ENCODE measurements at regions not wholly inside any gene's neighbourhood (a gene's known extent, or its start where the extent isn't known, plus 50 kb on each side); places are given as distances from the start of the nearest gene placed in this dataset.

DNA sequence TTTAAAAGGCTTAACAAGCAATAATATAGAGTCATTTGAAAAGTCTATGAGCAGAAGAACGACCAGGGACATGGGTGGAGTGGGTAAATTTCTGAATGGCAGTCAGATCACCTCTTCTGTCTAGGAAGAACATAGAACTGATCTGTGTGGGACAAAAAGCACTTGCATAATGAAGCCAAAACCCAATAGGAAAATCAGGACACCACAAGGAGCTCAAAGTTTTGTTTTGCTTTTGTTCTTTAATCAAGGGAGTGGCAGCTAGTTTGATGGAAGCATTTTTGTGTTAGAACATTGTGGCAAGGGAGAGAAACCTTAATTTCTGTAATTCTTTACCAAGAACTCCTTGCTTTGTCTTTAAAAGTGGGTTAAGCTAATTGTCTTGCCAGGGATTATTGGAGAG lies 240.2 kb upstream of the TANK start:
- no peak for DNase-seq
- Histone ChIP-seq H3K36me3 (no peaks in the 10 kb centered on the region), H3K27ac (no peak overlapping the region), H3K27me3 (ENCODE audit: insufficient read depth, low read depth, severe bottlenecking) (peaks cover 23% of the 10 kb centered on the region), H3K4me3 (ENCODE audit: low read depth, low read length) (no peak overlapping the region), H3K9me3 (ENCODE audit: severe bottlenecking) (no peaks in the 10 kb centered on the region)
- TF ChIP-seq, protein P1, sequence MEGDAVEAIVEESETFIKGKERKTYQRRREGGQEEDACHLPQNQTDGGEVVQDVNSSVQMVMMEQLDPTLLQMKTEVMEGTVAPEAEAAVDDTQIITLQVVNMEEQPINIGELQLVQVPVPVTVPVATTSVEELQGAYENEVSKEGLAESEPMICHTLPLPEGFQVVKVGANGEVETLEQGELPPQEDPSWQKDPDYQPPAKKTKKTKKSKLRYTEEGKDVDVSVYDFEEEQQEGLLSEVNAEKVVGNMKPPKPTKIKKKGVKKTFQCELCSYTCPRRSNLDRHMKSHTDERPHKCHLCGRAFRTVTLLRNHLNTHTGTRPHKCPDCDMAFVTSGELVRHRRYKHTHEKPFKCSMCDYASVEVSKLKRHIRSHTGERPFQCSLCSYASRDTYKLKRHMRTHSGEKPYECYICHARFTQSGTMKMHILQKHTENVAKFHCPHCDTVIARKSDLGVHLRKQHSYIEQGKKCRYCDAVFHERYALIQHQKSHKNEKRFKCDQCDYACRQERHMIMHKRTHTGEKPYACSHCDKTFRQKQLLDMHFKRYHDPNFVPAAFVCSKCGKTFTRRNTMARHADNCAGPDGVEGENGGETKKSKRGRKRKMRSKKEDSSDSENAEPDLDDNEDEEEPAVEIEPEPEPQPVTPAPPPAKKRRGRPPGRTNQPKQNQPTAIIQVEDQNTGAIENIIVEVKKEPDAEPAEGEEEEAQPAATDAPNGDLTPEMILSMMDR (IDR thresholded peaks at IDR 0.05; ENCODE audit: low read depth, low read length), result no peak

GRCh38 chr2:160920791-160921303 lies 239.4 kb upstream of the TANK start:
- Histone ChIP-seq H3K9me3 (ENCODE audit: severe bottlenecking) (no peaks in the 10 kb centered on the region), H3K4me3 (ENCODE audit: low read depth, low read length) (no peak overlapping the region), H3K27me3 (ENCODE audit: insufficient read depth, low read depth, severe bottlenecking) (peaks cover 21% of the 10 kb centered on the region), H3K27ac (no peak overlapping the region), H3K36me3 (no peaks in the 10 kb centered on the region)
- TF ChIP-seq, protein P1 (IDR thresholded peaks at IDR 0.05; ENCODE audit: low read depth, low read length), result no peak
- DNase-seq, result no peak

- Histone ChIP-seq H3K9me3 (ENCODE audit: severe bottlenecking) (no peaks in the 10 kb centered on the region), H3K4me3 (ENCODE audit: low read depth, low read length) (no peak overlapping the region), H3K27ac (no peak overlapping the region), H3K27me3 (ENCODE audit: insufficient read depth, low read depth, severe bottlenecking) (peaks cover 15% of the 10 kb centered on the region), H3K36me3 (no peaks in the 10 kb centered on the region)
- TF ChIP-seq, protein P1 (IDR thresholded peaks at IDR 0.05; ENCODE audit: low read depth, low read length), result no peak
- no peak for DNase-seq
Measured at GRCh38 chr2:160921386-160921964, 238.8 kb upstream of the TANK start.

DNA sequence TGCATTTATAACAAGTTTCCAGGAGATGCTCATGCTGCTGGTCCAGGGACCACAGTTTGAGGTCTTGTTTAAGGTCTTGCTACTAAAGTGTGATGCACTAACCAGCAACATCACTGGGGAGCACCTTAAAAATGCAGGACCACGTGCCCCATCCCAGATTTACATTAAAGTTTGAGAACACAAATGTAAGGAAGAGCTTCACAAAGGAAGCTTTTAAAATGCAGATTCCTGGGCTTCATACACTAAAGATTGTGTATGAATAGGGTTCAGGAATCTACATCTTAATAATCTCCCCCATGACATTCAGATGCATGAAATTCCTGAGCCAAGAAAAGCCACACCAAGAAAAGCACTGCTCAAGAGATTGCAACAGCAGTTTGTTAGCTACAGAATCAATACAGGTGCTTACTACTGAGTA lies 235.3 kb upstream of the TANK start:
- no peaks in the 10 kb centered on the region for H3K27me3 ChIP-seq (ENCODE audit: insufficient read depth, low read depth, severe bottlenecking)
- H3K9me3 ChIP-seq (ENCODE audit: severe bottlenecking), result no peaks in the 10 kb centered on the region
- H3K27ac ChIP-seq, result no peak overlapping the region
- DNase-seq, result no peak
- no peak overlapping the region for H3K4me3 ChIP-seq (ENCODE audit: low read depth, low read length)
- TF ChIP-seq, protein P1 (IDR thresholded peaks at IDR 0.05; ENCODE audit: low read depth, low read length), result no peak
- H3K36me3 ChIP-seq, result no peaks in the 10 kb centered on the region

- TF ChIP-seq, protein P1 (IDR thresholded peaks at IDR 0.05; ENCODE audit: low read depth, low read length), result no peak
- Histone ChIP-seq H3K27ac (no peak overlapping the region), H3K36me3 (no peaks in the 10 kb centered on the region), H3K9me3 (ENCODE audit: severe bottlenecking) (no peaks in the 10 kb centered on the region), H3K27me3 (ENCODE audit: insufficient read depth, low read depth, severe bottlenecking) (no peaks in the 10 kb centered on the region), H3K4me3 (ENCODE audit: low read depth, low read length) (no peak overlapping the region)
- DNase-seq, result no peak
Measured at GRCh38 chr2:160925956-160926355, 234.3 kb upstream of the TANK start.

DNA sequence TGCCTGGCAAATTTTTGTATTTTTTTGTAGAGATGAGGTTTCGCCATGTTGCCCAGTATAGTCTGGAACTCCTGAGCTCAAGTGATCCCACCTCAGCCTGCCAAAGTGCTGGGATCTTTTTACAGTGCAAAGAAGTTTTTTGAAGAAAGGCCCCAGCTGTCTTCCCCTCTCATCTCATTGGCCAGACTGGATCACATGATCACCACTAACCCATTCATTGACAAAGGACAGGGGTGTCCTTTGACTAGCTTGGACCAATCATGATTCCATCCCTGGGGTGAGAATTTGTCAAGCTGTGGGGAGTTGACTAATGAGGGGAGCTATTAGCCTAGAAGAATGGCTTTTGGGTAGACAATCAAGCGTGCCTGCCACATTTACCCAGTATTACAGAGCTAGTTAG lies 232.9 kb upstream of the TANK start:
- Histone ChIP-seq H3K9me3 (ENCODE audit: severe bottlenecking) (no peaks in the 10 kb centered on the region), H3K4me3 (ENCODE audit: low read depth, low read length) (no peak overlapping the region), H3K27me3 (ENCODE audit: insufficient read depth, low read depth, severe bottlenecking) (no peaks in the 10 kb centered on the region), H3K36me3 (no peaks in the 10 kb centered on the region), H3K27ac (no peak overlapping the region)
- TF ChIP-seq, protein P1 (IDR thresholded peaks at IDR 0.05; ENCODE audit: low read depth, low read length), result no peak
- no peak for DNase-seq
